Non-pigmented ciliary epithelial cell (primary cell): ENCODE measurements at regions not wholly inside any gene's neighbourhood (a gene's known extent, or its start where the extent isn't known, plus 50 kb on each side); places are given as distances from the start of the nearest gene placed in this dataset.

Experiments used
- DNase-seq: peaks from one replicate; pipeline ENCODE4 v3.0.0-alpha.2; 2010; ENCODE audit warnings: low read depth

GRCh38 chr13:77480066-77480465 is 55.4 kb upstream of the SCEL start:
- DNase-seq = no peak

DNA sequence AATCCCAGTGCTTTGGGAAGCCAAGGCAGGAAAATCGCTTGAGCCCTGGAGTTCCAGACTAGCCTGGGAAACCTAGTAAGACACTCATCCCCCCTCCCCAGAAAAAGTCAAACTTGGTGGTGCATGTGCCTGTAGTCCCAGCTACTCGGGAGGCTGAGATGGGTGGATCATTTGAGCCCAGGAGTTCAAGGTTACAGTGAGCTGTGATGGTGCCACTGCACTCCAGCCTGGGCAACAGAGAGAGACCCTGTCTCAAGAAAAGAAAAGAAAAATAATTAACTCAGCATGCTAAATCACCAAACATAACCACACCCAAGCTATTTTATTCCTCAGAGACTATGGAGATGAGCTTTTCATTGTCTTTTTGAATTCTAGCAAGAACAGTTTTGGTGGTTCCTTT is 56.2 kb upstream of the SCEL start:
- DNase-seq = no peak

DNA sequence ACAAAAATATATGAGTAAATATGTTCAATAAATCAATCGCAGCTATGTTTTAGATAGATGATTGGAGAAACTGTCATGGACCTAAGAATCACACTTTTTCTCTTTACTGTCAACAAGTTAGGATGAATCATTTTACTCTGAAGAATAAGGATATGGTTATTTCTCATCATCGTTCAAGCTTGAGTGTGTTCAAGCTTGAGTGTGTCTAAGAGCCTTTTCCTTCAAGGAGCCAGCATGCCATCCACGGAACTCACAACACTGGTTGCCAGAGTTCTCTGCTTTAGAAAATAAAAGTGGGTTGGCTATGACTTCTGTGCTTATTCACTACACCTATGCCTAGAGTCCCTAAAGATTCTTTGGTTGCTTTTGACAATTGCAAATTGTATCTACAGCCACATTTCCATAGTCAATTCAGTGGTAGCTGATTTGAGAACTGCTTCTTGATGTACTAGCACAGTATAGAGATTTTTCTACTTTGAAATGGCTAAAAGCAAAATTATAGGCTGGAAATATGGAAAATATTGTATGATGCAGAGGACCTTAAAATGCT is 58.1 kb upstream of the SCEL start:
- DNase-seq = no peak

DNA sequence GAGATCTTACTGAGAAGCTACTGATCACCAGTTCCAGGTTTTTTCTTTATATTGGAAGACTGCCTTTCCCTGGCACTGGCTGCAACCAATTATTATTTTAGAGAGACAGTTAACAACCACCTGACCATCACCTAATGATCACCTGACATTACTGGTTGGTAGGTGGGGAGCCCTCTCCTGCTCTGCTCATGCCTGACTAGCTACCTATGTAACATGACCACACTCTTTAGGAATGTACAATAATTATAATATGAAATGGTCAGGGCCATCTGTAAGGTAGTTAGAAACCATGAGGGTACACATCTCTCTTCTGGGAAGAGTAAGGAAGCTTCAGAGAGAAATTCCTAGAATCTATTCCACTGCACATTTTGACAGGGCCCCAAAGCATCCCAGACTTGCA is 59.0 kb upstream of the SCEL start:
- DNase-seq = no peak

DNA sequence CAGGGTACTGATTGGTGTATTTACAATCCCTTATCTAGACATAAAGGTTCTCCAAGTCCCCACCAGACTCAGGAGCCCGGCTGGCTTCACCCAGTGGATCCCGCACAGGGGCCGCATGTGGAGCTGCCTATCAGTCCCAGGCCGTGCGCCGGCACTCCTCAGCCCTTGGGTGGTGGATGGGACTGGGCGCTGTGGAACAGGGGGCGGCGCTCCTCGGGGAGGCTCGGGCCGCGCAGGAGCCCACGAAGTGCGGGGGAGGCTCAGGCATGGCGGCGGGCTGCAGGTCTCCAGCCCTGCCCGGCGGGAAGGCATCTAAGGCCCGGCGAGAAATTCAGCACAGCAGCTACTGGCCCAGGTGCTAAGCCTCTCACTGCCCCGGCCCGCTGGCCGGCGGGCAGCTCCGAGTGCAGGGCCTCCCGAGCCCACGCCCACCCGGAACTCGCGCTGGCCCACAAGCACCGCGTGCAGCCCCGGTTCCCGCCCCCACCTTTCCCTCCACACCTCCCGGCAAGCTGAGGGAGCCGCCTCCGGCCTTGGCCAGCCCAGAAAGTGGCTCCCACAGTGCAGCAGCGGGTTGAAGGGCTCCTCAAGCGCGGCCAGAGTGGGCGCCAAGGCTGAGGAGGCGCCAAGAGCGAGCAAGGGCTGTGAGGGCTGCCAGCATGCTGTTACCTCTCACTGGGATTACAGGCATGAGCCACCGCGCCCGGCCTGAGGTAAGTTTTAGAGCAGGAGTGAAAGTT is 60.0 kb upstream of the SCEL start:
- no peak for DNase-seq

GRCh38 chr13:77470986-77471385 is 64.5 kb upstream of the SCEL start:
- no peak for DNase-seq

- DNase-seq = no peak
Measured at GRCh38 chr13:77466753-77467422, 68.6 kb upstream of the SCEL start.

GRCh38 chr13:77465603-77466195 is 69.8 kb upstream of the SCEL start:
- DNase-seq = no peak

DNA sequence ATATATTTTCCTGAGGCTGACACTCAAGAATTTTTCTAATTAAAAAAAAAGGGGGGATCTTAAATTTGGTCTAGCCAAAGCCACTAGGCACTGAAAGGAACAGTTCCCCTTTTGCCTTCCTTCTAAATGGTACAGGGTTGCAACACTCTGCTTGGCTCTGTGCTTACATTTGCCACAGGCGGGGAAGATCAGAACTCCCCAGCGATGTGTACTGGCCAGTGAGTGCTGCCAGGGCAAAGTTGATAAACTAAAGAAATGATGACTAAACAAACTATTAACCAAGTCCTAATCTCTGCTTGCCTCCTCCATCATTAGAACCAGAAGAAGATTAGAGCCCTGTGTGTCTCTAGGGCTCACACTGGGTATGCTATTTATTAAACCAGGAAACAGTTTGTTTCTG is 75.3 kb upstream of the SCEL start:
- no peak for DNase-seq

DNA sequence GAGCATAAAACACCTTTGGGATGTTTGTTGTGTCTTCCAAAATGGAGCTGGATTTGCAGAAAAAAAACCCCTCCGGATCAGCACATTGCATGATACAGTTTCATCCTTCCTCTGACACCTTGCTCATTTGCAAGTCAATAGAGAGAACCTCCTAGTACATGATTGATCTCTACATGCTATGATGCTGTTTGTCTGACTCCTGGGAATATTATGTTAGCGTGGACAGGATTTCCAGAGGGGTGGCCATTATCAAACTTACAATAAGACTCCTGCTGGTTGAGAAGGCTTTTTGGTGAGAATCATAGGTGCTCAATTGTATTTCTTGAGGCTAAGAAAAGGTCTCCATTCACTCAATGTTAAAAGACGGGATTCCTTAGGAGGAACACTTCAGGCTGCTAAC is 75.9 kb upstream of the SCEL start:
- DNase-seq = no peak

DNA sequence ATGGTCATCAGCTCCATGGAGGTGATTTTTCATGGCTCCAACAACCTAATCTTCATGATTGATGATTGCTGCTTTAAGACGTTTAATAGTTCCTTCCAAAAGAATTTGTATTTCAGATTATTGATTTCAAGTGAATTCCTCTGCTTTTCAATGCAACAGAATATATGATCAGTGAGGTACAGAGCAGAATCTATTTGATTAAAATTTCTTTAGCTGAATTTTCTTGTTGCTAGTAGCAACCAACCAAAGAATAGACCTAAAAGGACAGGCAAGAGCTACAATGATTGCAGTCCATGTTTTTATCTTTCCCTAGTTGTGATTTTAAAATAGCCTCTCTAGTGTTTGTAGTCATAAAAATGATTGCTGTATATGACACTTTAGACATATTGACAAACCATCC is 76.8 kb upstream of the SCEL start:
- DNase-seq = no peak

GRCh38 chr13:77457966-77458365 is 77.5 kb upstream of the SCEL start:
- DNase-seq = no peak

- DNase-seq = no peak
Measured at GRCh38 chr13:77456271-77456670, 79.2 kb upstream of the SCEL start.

GRCh38 chr13:77449265-77449664 is 86.2 kb upstream of the SCEL start:
- no peak for DNase-seq

- no peak for DNase-seq
Measured at GRCh38 chr13:77448689-77449088, 86.8 kb upstream of the SCEL start.

DNA sequence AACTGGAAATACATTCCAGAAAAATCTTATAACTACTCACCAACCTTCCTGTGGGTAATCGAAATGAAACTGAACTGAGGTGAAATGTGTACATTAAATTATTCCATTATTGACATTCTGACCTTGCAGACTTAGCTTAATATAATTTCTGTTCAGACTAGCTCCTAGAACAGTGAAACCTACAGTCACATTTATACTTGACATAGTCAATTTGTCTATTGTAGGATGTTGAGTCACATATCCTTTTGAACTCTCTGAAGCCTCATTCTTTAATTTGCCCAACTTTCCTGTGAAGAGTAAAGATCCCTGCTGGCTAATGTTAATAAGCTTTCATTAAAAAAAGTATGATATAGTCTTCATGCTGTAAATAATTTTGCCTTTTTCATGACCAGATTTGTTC is 92.0 kb upstream of the SCEL start:
- DNase-seq = no peak

DNA sequence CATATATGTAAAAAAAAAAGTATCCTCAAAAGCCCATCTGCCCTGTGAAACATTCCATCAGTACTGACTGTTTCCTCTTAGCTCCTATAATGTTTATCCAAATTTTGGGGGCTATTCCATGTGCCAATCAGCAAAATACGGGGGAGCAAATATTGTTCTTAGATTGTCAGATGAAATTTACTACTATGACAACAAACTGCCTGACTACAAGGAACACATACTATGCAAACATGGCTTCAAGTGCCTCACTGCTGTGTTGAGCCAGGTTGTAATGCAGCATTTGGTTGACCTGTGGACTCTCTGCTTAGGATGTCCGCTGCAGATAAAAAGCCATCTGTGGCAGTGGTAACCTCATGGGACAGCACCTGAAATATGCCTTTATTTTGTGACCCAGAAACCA is 98.2 kb upstream of the SCEL start:
- no peak for DNase-seq

DNA sequence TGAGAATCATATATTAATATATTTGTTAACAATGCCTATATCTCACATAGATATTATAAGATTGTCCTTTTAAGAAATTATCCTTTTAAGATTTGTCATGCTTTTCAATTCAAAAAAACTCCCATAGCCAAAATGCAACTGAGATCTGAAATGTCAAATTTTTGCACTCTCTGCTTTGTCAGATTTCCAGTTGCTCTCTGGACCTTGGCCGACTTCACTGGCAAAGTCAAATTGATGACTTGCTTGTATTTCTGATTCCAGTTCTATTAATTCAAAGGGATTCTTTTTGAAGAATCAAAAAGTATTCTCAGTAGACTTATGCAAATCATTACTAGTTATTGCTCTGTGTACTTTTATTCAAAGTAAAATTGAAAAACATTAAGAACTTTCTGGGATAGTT is 101.2 kb upstream of the SCEL start:
- DNase-seq = no peak

- DNase-seq = no peak
Measured at GRCh38 chr13:77431449-77431848, 104.1 kb upstream of the SCEL start.

GRCh38 chr13:77430377-77430951 is 103.6 kb upstream of the MYCBP2 start:
- no peak for DNase-seq

- DNase-seq = no peak
Measured at GRCh38 chr13:77429320-77430142, 102.6 kb upstream of the MYCBP2 start.

GRCh38 chr13:77425705-77426104 is 98.8 kb upstream of the MYCBP2 start:
- no peak for DNase-seq
